CD4-positive, alpha-beta T cell treated with Interleukin-15 for 1 hour (primary cell): ENCODE measurements at regions not wholly inside any gene's neighbourhood (a gene's known extent, or its start where the extent isn't known, plus 50 kb on each side); places are given as distances from the start of the nearest gene placed in this dataset.

Experiments
- DNase-seq: peaks from one replicate; pipeline ENCODE4 v3.0.0-alpha.2; 2020

DNA sequence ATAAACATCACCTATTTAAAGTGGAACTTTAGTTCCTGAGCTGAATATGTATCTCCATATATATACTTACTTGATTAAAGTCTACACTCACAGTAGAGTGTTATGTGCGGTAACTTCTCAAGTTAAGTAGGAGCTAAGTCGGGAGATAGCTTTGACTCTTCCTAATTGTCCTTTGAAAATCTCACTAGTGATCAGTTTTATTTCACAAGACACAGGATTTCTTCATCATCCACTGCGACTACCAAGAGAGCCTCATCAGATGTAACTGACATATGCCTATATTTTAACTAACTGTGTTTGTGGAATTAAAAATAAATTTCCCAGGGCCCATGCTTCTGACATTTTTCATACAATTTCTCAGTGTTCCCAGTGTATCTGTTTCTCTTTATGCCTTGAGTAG lies 1664.0 kb downstream of the EFNB2 start:
- DNase-seq = no peak

DNA sequence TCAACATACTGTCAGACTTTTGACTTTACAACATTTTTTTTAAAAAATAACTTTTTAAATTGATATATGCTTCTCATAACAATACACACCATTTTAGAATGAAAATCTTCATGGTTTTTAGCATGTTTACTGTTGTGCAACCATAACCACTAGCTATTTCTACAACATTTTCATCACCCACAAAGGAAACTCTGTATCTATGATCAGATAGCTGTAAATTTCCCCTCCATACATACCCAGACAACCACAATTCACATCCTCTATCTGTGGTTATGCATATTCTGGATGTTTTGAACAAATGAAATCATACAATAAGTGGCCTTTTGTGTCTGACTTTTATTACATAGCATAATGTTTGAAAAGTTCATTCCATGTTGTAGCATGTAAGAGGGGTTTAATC lies 1666.0 kb downstream of the EFNB2 start:
- DNase-seq = no peak

DNA sequence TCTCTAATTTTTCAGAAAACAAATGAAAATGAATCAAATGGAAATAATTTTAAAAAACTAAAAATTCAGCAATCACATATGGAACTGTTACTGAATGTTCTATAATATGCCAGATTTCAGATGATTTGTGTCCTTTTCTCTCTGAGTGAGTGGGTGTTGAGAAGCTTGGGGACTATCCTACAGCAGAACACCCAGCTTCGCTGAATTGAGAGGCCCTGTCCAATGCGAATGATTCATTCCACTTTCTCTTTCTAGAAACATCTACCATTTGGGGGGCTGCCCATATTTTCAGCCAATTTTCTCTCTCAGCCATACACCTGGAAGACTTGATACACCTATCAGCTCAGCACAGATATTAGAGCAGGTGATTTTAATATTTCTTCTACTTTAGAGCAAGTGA lies 1666.7 kb downstream of the EFNB2 start:
- DNase-seq = no peak

DNA sequence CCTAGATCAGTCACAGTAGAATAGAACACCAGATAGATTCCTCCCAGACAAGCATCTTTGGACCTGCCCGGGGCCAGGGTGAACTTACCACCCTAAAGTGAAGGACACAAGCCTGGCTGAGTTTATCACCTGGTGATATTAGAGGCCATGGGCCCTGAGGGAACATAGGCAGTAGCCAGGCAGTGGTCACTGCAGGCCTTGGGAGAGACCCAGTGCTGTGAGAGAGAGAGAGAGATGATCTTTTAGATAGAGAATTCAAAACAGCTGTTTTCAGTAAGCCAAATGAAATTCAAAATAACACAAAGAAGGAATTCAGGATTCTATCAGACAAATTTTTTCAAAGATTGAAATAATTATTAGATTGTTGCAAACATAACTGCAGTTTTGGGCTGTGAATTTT lies 1679.9 kb downstream of the EFNB2 start:
- DNase-seq = no peak

DNA sequence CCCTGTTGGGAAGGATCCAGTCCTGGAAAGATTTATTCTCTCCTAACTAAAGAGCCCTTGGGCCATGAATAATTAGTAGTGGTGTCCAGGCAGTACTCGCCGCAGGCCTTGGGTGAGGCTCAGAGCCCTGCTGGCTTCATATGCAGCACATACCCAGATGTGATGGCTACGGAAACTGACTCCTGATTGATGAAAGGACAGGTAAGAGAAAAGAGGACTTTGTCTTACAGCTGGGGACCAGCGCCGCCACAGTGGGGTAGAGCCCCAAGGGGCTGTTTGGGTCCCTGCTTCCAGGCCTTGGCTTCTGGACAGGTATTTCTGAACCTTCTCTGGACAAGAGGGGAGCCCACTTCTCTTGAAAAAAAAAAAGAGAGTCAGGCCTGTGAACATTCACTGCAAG lies 1680.8 kb downstream of the EFNB2 start:
- no peak for DNase-seq

DNA sequence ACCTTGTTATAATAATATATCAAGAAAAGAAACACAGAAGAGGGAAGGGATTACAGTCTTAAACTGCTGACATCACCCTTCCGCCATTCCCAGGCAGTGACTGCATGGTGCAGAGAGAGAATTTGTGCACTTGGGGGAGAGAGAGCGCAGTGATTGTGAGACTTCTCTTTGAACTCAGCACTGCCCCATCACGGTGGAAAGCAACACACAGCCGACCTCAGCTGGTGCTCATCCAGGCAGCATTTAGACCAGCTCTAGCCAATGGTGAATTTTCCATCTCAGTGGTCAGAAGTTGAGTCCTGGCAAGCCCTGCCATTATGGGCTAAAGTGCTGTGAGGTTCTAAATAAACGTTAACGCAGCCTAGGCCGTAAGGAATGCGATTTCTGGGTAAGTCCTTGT lies 1681.5 kb downstream of the EFNB2 start:
- DNase-seq = no peak

DNA sequence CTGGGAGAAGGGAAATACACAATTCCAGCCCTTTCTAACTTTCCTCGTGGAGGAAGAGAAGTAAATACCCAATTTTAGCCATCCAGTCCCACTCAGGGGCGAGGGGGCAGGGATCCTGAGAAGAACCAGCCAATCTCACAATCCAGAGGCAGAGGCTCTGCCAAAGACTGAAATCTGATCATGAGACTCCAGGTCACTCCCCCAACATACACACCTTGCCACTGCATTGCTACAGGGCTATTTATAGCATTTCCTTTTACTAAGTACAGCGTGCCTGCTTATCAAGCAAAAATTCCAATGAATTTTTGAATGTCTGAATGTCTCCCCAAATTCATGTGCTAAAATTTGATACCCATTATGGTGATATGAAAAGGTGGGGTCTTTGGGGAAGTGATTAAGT lies 1687.5 kb downstream of the EFNB2 start:
- no peak for DNase-seq

DNA sequence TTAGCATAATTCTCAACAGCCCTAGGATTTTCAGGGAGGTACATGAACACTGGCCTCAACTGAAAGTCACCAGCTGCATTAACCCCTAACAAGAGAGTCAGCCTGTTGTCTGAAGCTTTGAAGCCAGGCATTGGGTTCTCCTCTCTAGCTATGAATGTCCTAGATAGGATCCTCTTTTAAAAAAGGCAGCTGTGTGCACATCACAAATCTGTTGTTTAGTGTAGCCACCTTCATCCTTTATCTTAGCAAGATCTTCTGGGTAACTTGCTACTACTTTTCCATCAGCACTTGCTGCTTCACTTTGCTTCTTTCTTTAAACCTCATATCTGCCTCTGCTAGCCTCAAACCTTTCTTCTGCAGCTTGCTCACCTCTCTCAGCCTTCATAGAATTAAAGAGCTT lies 1692.1 kb downstream of the EFNB2 start:
- no peak for DNase-seq

DNA sequence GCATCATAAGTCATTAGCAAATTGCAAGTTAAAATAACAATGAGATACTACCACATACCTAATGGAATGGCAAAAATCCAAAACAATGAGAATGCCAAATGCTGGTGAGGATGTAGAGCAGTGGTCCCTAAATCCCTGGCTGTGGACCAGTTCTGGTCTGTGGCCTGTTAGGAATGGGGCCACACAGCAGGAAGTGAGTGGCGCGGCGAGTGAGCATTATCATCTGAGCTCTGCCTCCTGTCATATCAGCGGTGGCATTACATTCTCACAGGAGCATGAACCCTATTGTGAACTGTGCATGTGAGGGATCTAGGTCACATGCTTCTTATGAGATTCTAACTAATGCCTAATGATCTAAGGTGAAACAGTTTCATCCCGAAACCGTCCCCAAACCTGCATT lies 1694.4 kb downstream of the EFNB2 start:
- DNase-seq = no peak

DNA sequence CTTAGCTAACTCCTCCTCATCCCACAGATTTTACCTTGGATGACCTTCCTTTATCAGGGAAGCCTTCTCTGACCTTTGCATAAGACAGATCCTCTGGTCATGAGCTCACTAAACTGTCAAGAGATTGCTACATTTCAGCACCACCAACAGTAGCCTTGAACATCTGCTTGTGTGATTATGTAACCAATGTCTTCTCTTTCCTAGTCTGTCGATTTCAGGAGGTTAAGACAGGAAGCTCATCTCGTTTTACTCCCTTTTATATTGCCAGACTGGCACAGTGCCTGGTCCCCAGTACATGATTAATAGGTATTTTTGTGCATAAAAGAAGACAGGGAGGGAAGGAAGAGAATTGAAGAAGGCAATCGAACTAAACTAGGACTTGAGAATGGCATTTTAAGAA lies 1697.7 kb downstream of the EFNB2 start:
- no peak for DNase-seq

DNA sequence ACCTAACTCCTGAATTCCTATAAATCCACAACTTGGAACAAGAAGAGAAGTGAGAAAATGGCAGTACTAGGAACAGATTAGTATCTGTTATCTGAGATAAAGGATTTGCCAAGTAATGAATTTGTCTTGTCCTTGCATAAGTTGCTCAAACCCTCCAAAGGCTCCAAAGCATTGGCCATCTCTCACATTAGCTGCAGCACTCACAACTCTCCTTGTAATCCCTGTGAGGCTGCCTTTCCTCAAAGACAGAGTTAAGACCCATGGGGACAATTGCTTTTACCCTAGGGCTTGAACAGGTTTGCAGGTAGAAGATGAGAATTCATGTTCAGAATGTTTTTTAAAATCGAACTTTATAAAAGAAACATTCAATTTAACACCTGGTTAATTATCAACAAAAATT lies 1702.2 kb downstream of the EFNB2 start:
- DNase-seq = no peak

DNA sequence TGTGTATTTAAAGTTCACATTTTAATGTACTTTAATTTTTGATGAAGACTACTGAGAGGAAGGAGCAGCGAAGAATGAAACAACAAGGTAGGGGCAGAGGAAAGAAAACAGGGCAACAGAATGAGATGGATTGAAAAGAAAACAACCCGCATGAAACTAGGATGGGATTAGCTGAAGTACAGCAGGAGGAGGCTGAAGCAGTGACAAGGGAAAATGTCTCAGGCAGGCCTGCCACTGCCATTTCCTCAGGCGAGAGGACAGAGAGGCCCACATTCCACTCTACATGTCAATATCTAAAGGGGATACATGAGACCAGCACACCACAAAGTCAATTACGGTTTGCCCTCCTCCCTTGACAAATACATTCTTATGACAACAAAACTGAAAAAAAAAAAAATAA lies 1703.2 kb downstream of the EFNB2 start:
- DNase-seq = no peak

DNA sequence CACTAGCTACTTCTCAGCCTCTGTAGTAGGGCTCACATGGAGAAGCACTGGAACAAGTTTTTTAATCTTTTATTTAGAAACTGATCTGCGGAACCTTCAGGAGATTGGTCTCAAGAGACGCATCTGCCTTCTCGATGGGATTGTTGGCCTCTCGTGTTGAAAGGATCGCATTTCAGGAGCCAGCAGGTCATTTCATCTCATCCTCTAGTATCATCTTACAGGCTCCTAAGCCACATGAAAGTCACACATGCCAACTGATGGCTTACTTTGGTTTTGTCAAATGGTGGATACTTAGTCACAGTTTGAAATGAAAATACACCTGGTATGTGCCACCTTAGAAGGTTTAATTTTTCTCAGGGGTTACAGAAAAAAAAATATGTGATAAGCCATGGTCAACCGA lies 1703.6 kb downstream of the EFNB2 start:
- no peak for DNase-seq

DNA sequence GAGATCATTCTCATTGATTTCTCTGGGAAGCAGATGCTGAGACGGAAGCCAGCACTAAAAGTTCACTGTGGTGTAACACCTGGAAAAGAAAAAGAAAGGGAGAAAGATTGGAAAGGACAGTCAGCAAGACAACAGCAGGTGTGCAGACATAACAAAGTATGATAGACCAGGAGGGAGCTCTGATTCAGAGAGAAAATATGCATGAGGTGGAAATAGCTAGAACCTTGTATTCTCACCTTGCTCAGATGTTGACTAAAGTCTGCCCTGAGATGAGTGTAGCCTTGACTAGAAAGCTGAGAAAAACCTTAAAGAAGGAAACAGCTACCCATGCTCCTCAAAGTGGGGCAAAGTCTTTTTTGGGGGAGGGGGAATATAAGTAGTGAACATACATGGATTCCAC lies 1711.8 kb downstream of the EFNB2 start:
- DNase-seq = no peak

DNA sequence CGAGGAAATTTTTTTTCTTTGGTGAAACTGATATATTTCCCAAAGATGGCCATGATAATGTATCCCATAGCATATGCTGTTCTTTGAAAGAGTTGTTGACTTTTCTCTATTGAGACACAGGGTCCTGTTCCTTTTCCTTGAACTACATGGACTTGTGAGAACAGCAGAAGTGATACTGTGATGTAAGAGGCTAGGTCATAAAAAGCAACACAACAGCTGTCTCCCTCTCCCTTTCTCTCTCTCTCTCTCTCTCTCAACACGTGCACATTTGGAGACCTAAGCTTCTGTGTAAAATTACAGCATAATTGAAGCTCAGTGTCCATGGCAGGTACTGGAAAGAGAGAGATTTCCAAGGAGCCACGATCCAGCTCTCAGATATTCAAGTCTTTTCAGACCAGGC lies 1712.4 kb downstream of the EFNB2 start:
- DNase-seq = no peak

DNA sequence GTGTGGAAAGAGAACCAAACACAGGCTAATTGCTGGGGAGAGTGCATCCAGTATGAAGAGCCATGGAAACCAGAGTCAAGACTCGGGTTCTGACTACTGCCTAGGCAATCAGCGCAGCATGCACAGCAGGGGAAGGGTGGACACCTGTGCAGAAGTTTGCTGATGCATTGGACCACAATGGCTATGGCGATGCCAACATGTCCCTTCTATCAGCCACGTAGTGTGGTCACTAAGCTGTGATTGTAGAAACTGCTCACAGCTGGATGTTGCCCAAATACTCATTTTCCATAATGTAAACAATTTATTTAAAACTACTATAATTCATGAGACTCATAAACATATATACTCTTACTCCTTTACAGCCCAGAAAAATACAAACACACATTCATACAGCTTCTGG lies 1718.2 kb downstream of the EFNB2 start:
- DNase-seq = no peak

DNA sequence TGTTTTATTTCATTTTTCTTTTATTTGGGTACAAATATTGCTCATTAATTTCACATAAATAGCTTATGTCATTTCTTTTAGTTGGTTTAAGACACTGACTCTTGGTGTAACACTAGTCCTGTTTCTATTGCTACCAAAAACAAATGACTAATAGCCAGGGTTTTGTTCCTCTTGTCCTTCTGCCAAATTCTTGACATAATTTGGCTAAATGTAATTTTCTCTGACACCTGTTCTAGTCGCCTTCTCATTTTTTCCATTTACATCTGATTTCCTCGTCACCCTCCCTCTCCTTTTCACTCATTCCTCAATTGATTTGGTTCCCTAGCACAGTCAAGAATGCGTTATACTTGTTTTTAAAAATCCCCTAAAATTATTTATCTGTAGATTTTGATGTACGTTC lies 1718.7 kb downstream of the EFNB2 start:
- DNase-seq = no peak

DNA sequence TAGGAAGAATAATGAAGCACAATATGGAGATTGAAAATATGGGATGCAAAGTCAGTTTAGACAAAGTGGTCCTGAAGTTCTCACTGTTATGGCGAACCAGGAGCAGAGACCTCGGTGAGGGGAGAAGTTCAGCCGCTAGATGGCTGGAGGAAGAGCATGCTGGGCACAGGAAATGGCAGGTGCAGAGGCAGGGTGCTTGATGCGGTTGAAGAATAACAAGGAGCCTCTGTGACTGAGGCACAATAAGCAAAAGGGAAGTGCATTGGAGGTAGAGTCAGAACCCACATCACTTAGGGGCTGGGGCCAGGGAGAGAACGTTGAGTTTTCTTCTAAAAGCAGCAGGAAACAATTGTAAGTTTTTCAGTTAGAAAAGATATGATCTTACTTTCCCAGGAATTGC lies 1725.2 kb downstream of the EFNB2 start:
- DNase-seq = no peak

DNA sequence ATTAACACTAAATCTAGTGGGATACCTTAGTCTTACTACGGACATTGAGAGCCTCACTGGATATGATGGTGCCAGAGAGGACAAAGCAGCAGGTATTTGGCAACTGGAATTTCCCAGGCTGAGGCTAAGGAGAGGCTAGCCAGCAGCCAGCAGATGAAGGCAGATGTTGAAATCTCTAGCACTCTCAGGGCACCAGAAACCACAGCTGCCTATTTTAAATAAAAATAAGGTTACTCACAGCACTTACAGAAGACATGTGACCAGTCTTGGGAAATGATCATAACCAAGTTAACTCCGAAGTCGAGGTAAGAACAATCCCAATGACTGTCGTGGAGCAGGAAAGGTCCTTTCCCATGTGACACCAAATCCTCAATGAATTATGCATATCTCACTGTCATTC lies 1726.0 kb downstream of the EFNB2 start:
- no peak for DNase-seq

DNA sequence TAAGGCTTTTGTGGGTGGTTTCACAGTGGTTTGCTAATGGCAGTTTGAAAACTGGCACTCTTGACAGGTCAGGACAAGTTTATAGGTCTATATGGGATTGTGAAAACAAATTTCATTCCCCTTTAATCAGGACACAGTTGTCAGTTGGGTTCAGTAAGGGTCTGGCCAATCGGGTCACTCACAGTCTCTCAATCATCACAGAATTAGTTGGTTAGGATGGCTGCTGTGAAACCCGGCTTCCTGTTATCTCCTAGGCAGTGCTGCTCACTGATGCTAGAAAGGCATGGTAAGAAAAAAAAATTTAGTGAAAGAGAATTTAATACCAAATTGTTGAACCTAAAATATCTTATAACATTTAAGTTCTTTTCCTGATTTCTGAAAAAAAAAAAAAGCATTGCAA lies 1730.1 kb downstream of the EFNB2 start:
- no peak for DNase-seq

DNA sequence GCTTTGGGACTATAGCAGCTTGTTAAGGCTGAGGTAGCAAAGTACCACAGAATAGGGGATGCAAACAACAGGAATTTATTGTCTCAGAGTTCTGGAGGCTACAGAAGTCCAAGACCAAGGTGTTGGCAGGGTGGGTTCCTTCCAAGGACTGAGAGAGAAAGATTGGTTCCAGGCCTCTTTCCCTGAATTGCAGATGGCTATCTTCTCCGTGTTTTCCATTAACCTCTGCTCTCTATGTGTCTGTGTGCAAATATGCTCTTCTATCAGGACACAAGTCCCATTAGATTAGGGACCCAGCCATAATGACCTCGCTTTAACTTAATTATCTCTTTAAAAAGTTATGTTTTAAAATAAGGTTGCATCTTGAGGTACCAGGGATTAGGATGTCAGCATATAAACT lies 1732.9 kb upstream of the SLC10A2 start:
- DNase-seq = no peak

DNA sequence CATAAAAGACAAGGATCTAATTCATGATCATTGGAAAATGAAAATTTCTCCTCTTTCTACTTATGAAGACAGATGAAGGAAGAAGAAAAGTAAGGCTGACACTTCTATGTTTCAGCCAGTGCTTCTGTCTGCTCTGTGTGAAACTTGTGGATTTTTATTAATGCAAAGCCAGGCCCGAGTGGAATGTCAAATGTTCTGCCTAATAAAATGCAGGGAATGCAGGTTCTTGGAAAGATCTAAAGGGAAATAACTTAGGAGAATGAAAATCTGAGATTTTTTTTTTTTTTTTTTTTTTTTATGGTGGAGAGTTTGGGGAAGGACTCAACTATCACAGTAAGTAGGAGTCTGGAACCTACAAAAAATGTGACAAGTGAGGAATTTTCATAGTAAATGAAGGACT lies 1732.3 kb upstream of the SLC10A2 start:
- DNase-seq = no peak

DNA sequence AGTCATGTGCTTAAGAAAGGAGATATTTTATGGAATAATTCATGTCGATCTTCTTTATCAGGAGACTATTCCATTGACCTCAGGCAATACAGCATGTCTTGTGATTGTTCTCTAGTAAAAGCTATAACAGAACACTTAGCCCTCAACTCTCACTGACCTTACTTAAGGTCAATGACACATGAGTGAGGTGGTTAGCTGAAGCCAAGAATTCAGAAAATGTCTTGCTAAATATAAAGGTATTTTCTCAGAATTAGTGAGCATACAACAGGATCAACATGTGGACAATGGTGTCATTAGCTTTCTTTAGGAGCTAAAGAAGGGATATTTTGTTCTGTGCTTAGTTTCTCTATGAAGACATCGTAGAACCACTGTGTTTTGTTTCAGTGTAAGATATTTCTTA lies 1730.4 kb upstream of the SLC10A2 start:
- no peak for DNase-seq

DNA sequence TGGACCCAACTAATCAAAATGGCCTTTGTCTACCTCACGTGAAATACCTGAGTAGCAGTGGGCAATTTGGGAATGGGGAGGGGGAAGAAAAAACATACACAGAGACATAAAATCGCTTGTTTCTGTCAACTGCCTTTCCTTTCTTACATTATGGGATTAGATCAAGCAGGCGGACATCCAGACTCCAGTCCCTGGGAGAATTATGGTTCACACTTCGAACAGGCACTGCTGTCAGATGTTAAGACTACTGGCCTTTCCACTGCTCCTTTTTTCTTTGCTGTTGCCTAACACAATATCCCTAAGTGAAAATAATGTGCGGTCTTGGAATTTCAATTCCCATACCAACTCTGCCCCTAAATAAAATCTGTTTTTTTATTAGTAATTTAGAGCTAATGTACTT lies 1719.7 kb upstream of the SLC10A2 start:
- DNase-seq = no peak

DNA sequence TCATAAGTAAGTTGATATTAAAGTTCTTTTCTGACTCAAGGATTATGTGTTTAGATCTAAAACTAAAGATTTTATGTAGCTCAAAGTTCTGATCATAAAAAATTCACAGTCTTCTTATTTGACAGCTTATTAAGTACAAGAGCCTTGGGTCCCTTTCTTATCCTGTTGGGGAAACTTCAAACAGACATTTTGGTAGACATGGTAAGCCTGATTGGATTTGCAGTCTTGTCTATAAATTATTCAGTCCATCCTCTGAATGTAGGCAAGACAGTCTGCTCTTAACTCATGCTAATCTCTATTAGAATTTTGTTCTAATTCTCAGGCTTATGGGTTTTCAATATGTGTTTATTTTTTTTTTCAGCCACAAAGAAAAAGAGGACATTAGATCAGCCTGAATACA lies 1718.7 kb upstream of the SLC10A2 start:
- DNase-seq = no peak

DNA sequence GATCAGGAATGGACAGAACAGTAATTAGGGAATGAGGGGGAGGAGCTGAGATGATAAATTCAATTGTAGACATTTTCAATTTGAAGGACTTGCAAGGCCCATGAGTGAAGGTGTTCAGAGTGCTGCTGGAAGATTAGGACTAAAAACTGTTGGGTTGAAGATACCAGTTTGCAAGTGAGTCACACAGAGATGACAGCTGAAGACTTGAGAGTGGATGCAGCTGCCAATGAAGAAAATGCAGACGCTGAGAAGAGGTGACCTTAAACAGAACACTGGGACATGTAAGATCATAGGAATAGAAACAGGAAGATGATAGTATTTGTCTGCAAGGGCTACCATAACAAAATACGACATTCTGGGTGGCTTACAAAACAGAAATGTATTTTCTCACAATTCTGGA lies 1716.5 kb upstream of the SLC10A2 start:
- no peak for DNase-seq
